ENCODE measurements at regions not wholly inside any gene's neighbourhood (a gene's known extent, or its start where the extent isn't known, plus 50 kb on each side); places are given as distances from the start of the nearest gene placed in this dataset.

DNA sequence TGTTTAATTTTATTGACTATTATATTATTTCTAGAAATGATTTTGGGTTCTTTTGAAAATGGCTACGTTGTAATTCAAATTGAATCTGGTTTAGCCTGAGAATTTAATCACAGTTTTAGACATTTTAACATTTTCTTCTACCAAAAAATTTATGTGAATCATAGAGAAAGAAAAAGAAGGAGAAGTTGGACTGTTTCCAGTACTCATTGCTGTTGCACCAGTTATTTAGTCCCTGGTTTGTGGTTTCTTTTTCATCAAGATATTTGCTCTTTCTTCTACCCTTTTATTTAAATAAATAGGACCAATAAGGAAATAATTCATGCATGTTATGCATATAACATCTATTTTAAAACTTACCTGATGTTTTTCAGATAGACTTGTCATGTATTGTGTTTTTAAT is 1337.1 kb downstream of the ROBO1 start:
- Histone ChIP-seq H3K9me3 (ENCODE audit: control insufficient read depth, low read depth, low read length) (no peaks in the 10 kb centered on the region), H3K27ac (ENCODE audit: control insufficient read depth, insufficient read depth, low read length) (no peak overlapping the region), H3K4me2 (ENCODE audit: control insufficient read depth, extremely low read depth, insufficient read depth, low read depth, low read length) (no peak overlapping the region), H4K20me1 (ENCODE audit: control insufficient read depth, extremely low read depth, insufficient read depth, low read length) (no peaks in the 10 kb centered on the region), H3K9me1 (ENCODE audit: control insufficient read depth, extremely low read depth, insufficient read depth, low read length) (no peaks in the 10 kb centered on the region), H3K27me3 (ENCODE audit: control insufficient read depth, extremely low read depth, insufficient read depth, low read length) (no peaks in the 10 kb centered on the region), H3K36me3 (ENCODE audit: control insufficient read depth in 2 of 2, extremely low read depth in 1 of 2, insufficient read depth in 2 of 2, low read length in 2 of 2) (no peaks in the 10 kb centered on the region), H3K9ac (ENCODE audit: control insufficient read depth, extremely low read depth, insufficient read depth, low read length) (no peak overlapping the region), H2AFZ (ENCODE audit: control insufficient read depth, low read length) (no peak overlapping the region), H3K79me2 (ENCODE audit: control insufficient read depth, insufficient read depth, low read length) (no peaks in the 10 kb centered on the region), H3K4me3 (ENCODE audit: control insufficient read depth in 2 of 3, extremely low read depth in 1 of 3, insufficient read depth in 2 of 3, low read depth in 1 of 3, low read length in 3 of 3) (no peak overlapping the region), H3K4me1 (ENCODE audit: control insufficient read depth, extremely low read depth, insufficient read depth, low read length) (no peaks in the 10 kb centered on the region)
- TF ChIP-seq EZH2 (IDR thresholded peaks at IDR 0.05; ENCODE audit: low read length) = no peak
- TF ChIP-seq, protein P1, sequence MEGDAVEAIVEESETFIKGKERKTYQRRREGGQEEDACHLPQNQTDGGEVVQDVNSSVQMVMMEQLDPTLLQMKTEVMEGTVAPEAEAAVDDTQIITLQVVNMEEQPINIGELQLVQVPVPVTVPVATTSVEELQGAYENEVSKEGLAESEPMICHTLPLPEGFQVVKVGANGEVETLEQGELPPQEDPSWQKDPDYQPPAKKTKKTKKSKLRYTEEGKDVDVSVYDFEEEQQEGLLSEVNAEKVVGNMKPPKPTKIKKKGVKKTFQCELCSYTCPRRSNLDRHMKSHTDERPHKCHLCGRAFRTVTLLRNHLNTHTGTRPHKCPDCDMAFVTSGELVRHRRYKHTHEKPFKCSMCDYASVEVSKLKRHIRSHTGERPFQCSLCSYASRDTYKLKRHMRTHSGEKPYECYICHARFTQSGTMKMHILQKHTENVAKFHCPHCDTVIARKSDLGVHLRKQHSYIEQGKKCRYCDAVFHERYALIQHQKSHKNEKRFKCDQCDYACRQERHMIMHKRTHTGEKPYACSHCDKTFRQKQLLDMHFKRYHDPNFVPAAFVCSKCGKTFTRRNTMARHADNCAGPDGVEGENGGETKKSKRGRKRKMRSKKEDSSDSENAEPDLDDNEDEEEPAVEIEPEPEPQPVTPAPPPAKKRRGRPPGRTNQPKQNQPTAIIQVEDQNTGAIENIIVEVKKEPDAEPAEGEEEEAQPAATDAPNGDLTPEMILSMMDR (optimal IDR thresholded peaks at IDR 0.05 in 1 of 3, IDR thresholded peaks at IDR 0.05 in 1 of 3, conservative IDR thresholded peaks at IDR 0.05 in 1 of 3; ENCODE audit: extremely low read depth in 1 of 3, insufficient read depth in 2 of 3, low read length in 3 of 3) = no peak
- FAIRE-seq (no peak), DNase-seq (ENCODE audit: low read depth, low spot score) (no peak)
- dilution Hi-C loops (cut with MboI; ENCODE audit: extremely low pct_ligation_motif_present, low sequenced_read_pairs) = no loop called here

DNA sequence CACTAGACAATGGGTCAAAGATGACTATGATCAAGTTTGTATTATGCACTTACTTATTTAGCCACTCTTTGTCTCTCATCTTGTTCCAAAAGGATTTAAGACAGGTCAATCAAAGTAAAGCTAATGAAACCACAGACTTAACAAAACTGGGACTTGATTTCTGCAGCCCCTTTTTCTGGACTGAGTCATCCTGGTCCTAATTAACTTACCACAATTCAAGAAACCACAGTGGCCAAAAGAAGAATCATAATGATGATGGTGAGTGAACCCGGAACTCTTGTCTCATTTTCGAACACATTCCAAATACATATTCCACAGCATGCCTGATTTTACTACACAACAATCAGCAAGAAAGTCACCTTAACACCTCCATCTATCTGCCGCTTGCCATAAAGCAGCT is 1333.0 kb downstream of the ROBO1 start:
- H3K27me3 ChIP-seq (ENCODE audit: control insufficient read depth, extremely low read depth, insufficient read depth, low read length) = no peaks in the 10 kb centered on the region
- H3K4me2 ChIP-seq (ENCODE audit: control insufficient read depth, extremely low read depth, insufficient read depth, low read depth, low read length) = no peak overlapping the region
- no peak overlapping the region for H2AFZ ChIP-seq (ENCODE audit: control insufficient read depth, low read length)
- H3K4me3 ChIP-seq (ENCODE audit: control insufficient read depth in 2 of 3, extremely low read depth in 1 of 3, insufficient read depth in 2 of 3, low read depth in 1 of 3, low read length in 3 of 3) = no peak overlapping the region
- H3K36me3 ChIP-seq (ENCODE audit: control insufficient read depth in 2 of 2, extremely low read depth in 1 of 2, insufficient read depth in 2 of 2, low read length in 2 of 2) = no peaks in the 10 kb centered on the region
- FAIRE-seq = no peak
- no peak overlapping the region for H3K9ac ChIP-seq (ENCODE audit: control insufficient read depth, extremely low read depth, insufficient read depth, low read length)
- H3K4me1 ChIP-seq (ENCODE audit: control insufficient read depth, extremely low read depth, insufficient read depth, low read length) = no peaks in the 10 kb centered on the region
- dilution Hi-C loops (cut with MboI; ENCODE audit: extremely low pct_ligation_motif_present, low sequenced_read_pairs) = no loop called here
- H3K9me1 ChIP-seq (ENCODE audit: control insufficient read depth, extremely low read depth, insufficient read depth, low read length) = no peaks in the 10 kb centered on the region
- TF ChIP-seq EZH2 (IDR thresholded peaks at IDR 0.05; ENCODE audit: low read length) = no peak
- TF ChIP-seq, protein P1 (optimal IDR thresholded peaks at IDR 0.05 in 1 of 3, IDR thresholded peaks at IDR 0.05 in 1 of 3, conservative IDR thresholded peaks at IDR 0.05 in 1 of 3; ENCODE audit: extremely low read depth in 1 of 3, insufficient read depth in 2 of 3, low read length in 3 of 3) = no peak
- no peak overlapping the region for H3K27ac ChIP-seq (ENCODE audit: control insufficient read depth, insufficient read depth, low read length)
- H3K79me2 ChIP-seq (ENCODE audit: control insufficient read depth, insufficient read depth, low read length) = no peaks in the 10 kb centered on the region
- DNase-seq (ENCODE audit: low read depth, low spot score) = no peak
- H3K9me3 ChIP-seq (ENCODE audit: control insufficient read depth, low read depth, low read length) = no peaks in the 10 kb centered on the region
- H4K20me1 ChIP-seq (ENCODE audit: control insufficient read depth, extremely low read depth, insufficient read depth, low read length) = no peaks in the 10 kb centered on the region

Data from keratinocyte (primary cell).